ENCODE measurements at regions not wholly inside any gene's neighbourhood (a gene's known extent, or its start where the extent isn't known, plus 50 kb on each side); places are given as distances from the start of the nearest gene placed in this dataset.
"Not testable (repeated sequence)": the region's sequence is repeated elsewhere in the genome, so short reads cannot be mapped to it uniquely, and the experiment has no call there.

- TF ChIP-seq NONO (IDR thresholded peaks at IDR 0.05) (no peak), NONO (CRISPR knock-in tag; conservative IDR thresholded peaks at IDR 0.05) (no peak), TBX3 (IDR thresholded peaks at IDR 0.05; ENCODE audit: borderline replicate concordance) (no peak), HIVEP1 (CRISPR knock-in tag; IDR thresholded peaks at IDR 0.05) (no peak), HES4 (CRISPR knock-in tag; IDR thresholded peaks at IDR 0.05; ENCODE audit: borderline replicate concordance) (no peak), ZNF569 (CRISPR knock-in tag; IDR thresholded peaks at IDR 0.05; ENCODE audit: borderline replicate concordance) (no peak), NR1H2 (CRISPR knock-in tag; IDR thresholded peaks at IDR 0.05; ENCODE audit: borderline replicate concordance, low read depth) (no peak), PRDM15 (CRISPR knock-in tag; IDR thresholded peaks at IDR 0.05) (no peak), ZMYM2 (CRISPR knock-in tag; IDR thresholded peaks at IDR 0.05) (no peak), RAD51 (IDR thresholded peaks at IDR 0.05; ENCODE audit: borderline replicate concordance) (no peak), LCORL (IDR thresholded peaks at IDR 0.05) (no peak), LCORL (CRISPR knock-in tag; IDR thresholded peaks at IDR 0.05) (no peak), KAT2B (IDR thresholded peaks at IDR 0.05; ENCODE audit: borderline replicate concordance, low read depth, low read length) (no peak), NFE2L1 (CRISPR knock-in tag; IDR thresholded peaks at IDR 0.05; ENCODE audit: borderline replicate concordance) (no peak), NBN (conservative IDR thresholded peaks at IDR 0.05) (no peak)
These were observed 635.9 kb downstream of the ZNF37A start (continued) for GRCh38 chr10:38730076-38730475.

- H3K4me3 ChIP-seq (replicated peaks in 1 of 3; ENCODE audit: insufficient read depth in 1 of 3, low read depth in 2 of 3, low read length in 3 of 3); DNase-seq (ENCODE audit: low spot score); CTCF ChIA-PET (ENCODE audit: low intra/inter-chr PET ratio, low total read pairs); H2AFZ ChIP-seq (ENCODE audit: low read length); H3K36me3 ChIP-seq (replicated peaks in 1 of 2; ENCODE audit: control insufficient read depth in 1 of 2, insufficient read depth in 2 of 2, low read length in 2 of 2); FAIRE-seq; H3K79me2 ChIP-seq (ENCODE audit: insufficient read depth, low read length); H3K9ac ChIP-seq (ENCODE audit: insufficient read depth, low read depth, low read length); POLR2A ChIA-PET; BruUV-seq (replicated peaks); H3K27ac ChIP-seq (ENCODE audit: extremely low read length, insufficient read depth, low read length); H4K20me1 ChIP-seq (ENCODE audit: insufficient read depth, low read length); H3K27me3 ChIP-seq (ENCODE audit: control insufficient read depth in 1 of 2, insufficient read depth in 2 of 2, low read length in 2 of 2); H3K4me2 ChIP-seq (ENCODE audit: low read depth, low read length); in situ Hi-C loops (cut with HindIII; ENCODE audit: extremely low pct_ligation_motif_present, low pct_unique_long_range_greater_than_20kb); H3K4me1 ChIP-seq (ENCODE audit: insufficient read depth, low read length); intact Hi-C loops (cut with micrococcal nuclease; ENCODE audit: unreplicated experiment); ATAC-seq: not testable (repeated sequence)
- H3K9me3 ChIP-seq (ENCODE audit: low read length), result peaks cover 19% of the 10 kb centered on the region
- 0% methylated on average over 1 of the region's 14 CpGs for WGBS (ENCODE audit: low lambda C conversion rate)
These were observed 642.5 kb downstream of the ZNF37A start for GRCh38 chr10:38736646-38737045.

- intact Hi-C loops (cut with micrococcal nuclease; ENCODE audit: unreplicated experiment); H3K4me3 ChIP-seq (replicated peaks in 1 of 3; ENCODE audit: insufficient read depth in 1 of 3, low read depth in 2 of 3, low read length in 3 of 3); FAIRE-seq; H3K79me2 ChIP-seq (ENCODE audit: insufficient read depth, low read length); DNase-seq (ENCODE audit: low spot score); H3K36me3 ChIP-seq (replicated peaks in 1 of 2; ENCODE audit: control insufficient read depth in 1 of 2, insufficient read depth in 2 of 2, low read length in 2 of 2); POLR2A ChIA-PET; CTCF ChIA-PET (ENCODE audit: low intra/inter-chr PET ratio, low total read pairs); H2AFZ ChIP-seq (ENCODE audit: low read length); H3K4me2 ChIP-seq (ENCODE audit: low read depth, low read length); H3K27ac ChIP-seq (ENCODE audit: extremely low read length, insufficient read depth, low read length); H3K4me1 ChIP-seq (ENCODE audit: insufficient read depth, low read length); ATAC-seq; H3K9ac ChIP-seq (ENCODE audit: insufficient read depth, low read depth, low read length); H4K20me1 ChIP-seq (ENCODE audit: insufficient read depth, low read length); BruUV-seq (replicated peaks); in situ Hi-C loops (cut with HindIII; ENCODE audit: extremely low pct_ligation_motif_present, low pct_unique_long_range_greater_than_20kb); H3K27me3 ChIP-seq (ENCODE audit: control insufficient read depth in 1 of 2, insufficient read depth in 2 of 2, low read length in 2 of 2): not testable (repeated sequence)
- peaks cover 25% of the 10 kb centered on the region for H3K9me3 ChIP-seq (ENCODE audit: low read length)
- WGBS (ENCODE audit: low lambda C conversion rate), result no CpG with 5 or more reads among the region's 5 CpGs
These were observed 643.1 kb downstream of the ZNF37A start for GRCh38 chr10:38737224-38737623.
